ENCODE measurements at regions not wholly inside any gene's neighbourhood (a gene's known extent, or its start where the extent isn't known, plus 50 kb on each side); places are given as distances from the start of the nearest gene placed in this dataset.

- H3K9me2 ChIP-seq (replicated peaks; ENCODE audit: insufficient read depth, low read length), result no peaks in the 10 kb centered on the region
- H2AFZ ChIP-seq (ENCODE audit: low read depth, low read length, severe bottlenecking), result no peak overlapping the region
- no peak for TF ChIP-seq CTCF (IDR thresholded peaks at IDR 0.05; ENCODE audit: insufficient read depth, low read length, poor library complexity, severe bottlenecking)
- no peak for TF ChIP-seq EZH2phosphoT487 (conservative IDR thresholded peaks at IDR 0.05; ENCODE audit: low read length)
- H3K27me3 ChIP-seq (ENCODE audit: low read length), result no peaks in the 10 kb centered on the region
- H3K27ac ChIP-seq (ENCODE audit: low read depth, low read length), result no peak overlapping the region
- no peaks in the 10 kb centered on the region for H4K20me1 ChIP-seq (ENCODE audit: low read depth, low read length)
- no peaks in the 10 kb centered on the region for H3K79me2 ChIP-seq (ENCODE audit: insufficient read depth, low read length)
- no peaks in the 10 kb centered on the region for H3K9me3 ChIP-seq (ENCODE audit: insufficient read depth, low read length)
- no peak overlapping the region for H3K4me3 ChIP-seq (ENCODE audit: insufficient read depth, low read length, poor library complexity, severe bottlenecking)
- H3K36me3 ChIP-seq (ENCODE audit: low read length), result no peaks in the 10 kb centered on the region
- no peak overlapping the region for H3K4me2 ChIP-seq (ENCODE audit: low read depth, low read length, poor library complexity, severe bottlenecking)
- no peak overlapping the region for H3K9ac ChIP-seq (ENCODE audit: low read length)
- no peaks in the 10 kb centered on the region for H3F3A ChIP-seq (ENCODE audit: insufficient read depth)
Observed at GRCh38 chr20:39654171-39654570, 692.0 kb downstream of the DHX35 start.

- H3K4me3 ChIP-seq (ENCODE audit: insufficient read depth, low read length, poor library complexity, severe bottlenecking), result no peak overlapping the region
- H3K79me2 ChIP-seq (ENCODE audit: insufficient read depth, low read length), result no peaks in the 10 kb centered on the region
- no peaks in the 10 kb centered on the region for H4K20me1 ChIP-seq (ENCODE audit: low read depth, low read length)
- H3K27me3 ChIP-seq (ENCODE audit: low read length), result no peaks in the 10 kb centered on the region
- H3K4me2 ChIP-seq (ENCODE audit: low read depth, low read length, poor library complexity, severe bottlenecking), result no peak overlapping the region
- no peak overlapping the region for H3K27ac ChIP-seq (ENCODE audit: low read depth, low read length)
- H2AFZ ChIP-seq (ENCODE audit: low read depth, low read length, severe bottlenecking), result no peak overlapping the region
- no peaks in the 10 kb centered on the region for H3K9me2 ChIP-seq (replicated peaks; ENCODE audit: insufficient read depth, low read length)
- no peaks in the 10 kb centered on the region for H3K36me3 ChIP-seq (ENCODE audit: low read length)
- H3K9ac ChIP-seq (ENCODE audit: low read length), result no peak overlapping the region
- TF ChIP-seq EZH2phosphoT487 (conservative IDR thresholded peaks at IDR 0.05; ENCODE audit: low read length), result no peak
- TF ChIP-seq CTCF (IDR thresholded peaks at IDR 0.05; ENCODE audit: insufficient read depth, low read length, poor library complexity, severe bottlenecking), result no peak
- no peaks in the 10 kb centered on the region for H3K9me3 ChIP-seq (ENCODE audit: insufficient read depth, low read length)
- no peaks in the 10 kb centered on the region for H3F3A ChIP-seq (ENCODE audit: insufficient read depth)
Observed at GRCh38 chr20:39651645-39652325, 689.6 kb downstream of the DHX35 start.

- no peak overlapping the region for H2AFZ ChIP-seq (ENCODE audit: low read depth, low read length, severe bottlenecking)
- no peaks in the 10 kb centered on the region for H3F3A ChIP-seq (ENCODE audit: insufficient read depth)
- H3K4me3 ChIP-seq (ENCODE audit: insufficient read depth, low read length, poor library complexity, severe bottlenecking), result no peak overlapping the region
- H3K27ac ChIP-seq (ENCODE audit: low read depth, low read length), result no peak overlapping the region
- no peaks in the 10 kb centered on the region for H3K36me3 ChIP-seq (ENCODE audit: low read length)
- H3K9ac ChIP-seq (ENCODE audit: low read length), result no peak overlapping the region
- H4K20me1 ChIP-seq (ENCODE audit: low read depth, low read length), result no peaks in the 10 kb centered on the region
- H3K9me2 ChIP-seq (replicated peaks; ENCODE audit: insufficient read depth, low read length), result no peaks in the 10 kb centered on the region
- H3K4me2 ChIP-seq (ENCODE audit: low read depth, low read length, poor library complexity, severe bottlenecking), result no peak overlapping the region
- no peaks in the 10 kb centered on the region for H3K9me3 ChIP-seq (ENCODE audit: insufficient read depth, low read length)
- no peak for TF ChIP-seq EZH2phosphoT487 (conservative IDR thresholded peaks at IDR 0.05; ENCODE audit: low read length)
- no peak for TF ChIP-seq CTCF (IDR thresholded peaks at IDR 0.05; ENCODE audit: insufficient read depth, low read length, poor library complexity, severe bottlenecking)
- H3K27me3 ChIP-seq (ENCODE audit: low read length), result no peaks in the 10 kb centered on the region
- H3K79me2 ChIP-seq (ENCODE audit: insufficient read depth, low read length), result no peaks in the 10 kb centered on the region
Observed at GRCh38 chr20:39646874-39647413, 684.8 kb downstream of the DHX35 start.

Measured in SU-DHL-6 (cell line).